ENCODE measurements at regions not wholly inside any gene's neighbourhood (a gene's known extent, or its start where the extent isn't known, plus 50 kb on each side); places are given as distances from the start of the nearest gene placed in this dataset.

GRCh38 chr9:115423646-115424045, 305.7 kb upstream of the TNC start:
- H3K79me2 ChIP-seq (ENCODE audit: insufficient read depth): no peaks in the 10 kb centered on the region
- no peaks in the 10 kb centered on the region for H3K9me2 ChIP-seq (ENCODE audit: insufficient read depth)
- no peak overlapping the region for H3K4me2 ChIP-seq (ENCODE audit: unreplicated experiment)
- H3K36me3 ChIP-seq (ENCODE audit: low read depth): no peaks in the 10 kb centered on the region
- no peak for DNase-seq
- TF ChIP-seq EZH2 (IDR thresholded peaks at IDR 0.05; ENCODE audit: insufficient read depth, poor library complexity, severe bottlenecking) (no peak), EZH2phosphoT487 (IDR thresholded peaks at IDR 0.05; ENCODE audit: insufficient read depth, low read depth) (no peak)
- H2AFZ ChIP-seq: no peak overlapping the region
- in situ Hi-C loops (cut with MboI): no loop called here
- H4K20me1 ChIP-seq (ENCODE audit: insufficient read depth): no peaks in the 10 kb centered on the region
- no peak overlapping the region for H3K4me3 ChIP-seq
- H3K4me1 ChIP-seq (ENCODE audit: insufficient read depth): no peaks in the 10 kb centered on the region
- 86 to 87% methylated on average over 3 of the region's 3 CpGs for WGBS, 2 experiments (ENCODE audit: low coverage in 1 of 2, low lambda C conversion rate in 2 of 2, missing lambda C conversion rate in 2 of 2)
- no peaks in the 10 kb centered on the region for H3K9me3 ChIP-seq (ENCODE audit: low read depth)
- no peak overlapping the region for H3K27ac ChIP-seq
- no peak overlapping the region for H3K9ac ChIP-seq
- no peaks in the 10 kb centered on the region for H3K27me3 ChIP-seq (replicated peaks; ENCODE audit: insufficient read depth)
- H3F3A ChIP-seq (ENCODE audit: insufficient read depth): no peaks in the 10 kb centered on the region

GRCh38 chr9:115425601-115426000, 307.6 kb upstream of the TNC start:
- no peaks in the 10 kb centered on the region for H3K4me1 ChIP-seq (ENCODE audit: insufficient read depth)
- H3K4me2 ChIP-seq (ENCODE audit: unreplicated experiment): no peak overlapping the region
- no peak for TF ChIP-seq EZH2phosphoT487 (IDR thresholded peaks at IDR 0.05; ENCODE audit: insufficient read depth, low read depth)
- no peak for TF ChIP-seq EZH2 (IDR thresholded peaks at IDR 0.05; ENCODE audit: insufficient read depth, poor library complexity, severe bottlenecking)
- no peaks in the 10 kb centered on the region for H3K36me3 ChIP-seq (ENCODE audit: low read depth)
- H3K27me3 ChIP-seq (replicated peaks; ENCODE audit: insufficient read depth): no peaks in the 10 kb centered on the region
- H3F3A ChIP-seq (ENCODE audit: insufficient read depth): no peaks in the 10 kb centered on the region
- H3K9me2 ChIP-seq (ENCODE audit: insufficient read depth): no peaks in the 10 kb centered on the region
- no peaks in the 10 kb centered on the region for H3K79me2 ChIP-seq (ENCODE audit: insufficient read depth)
- H3K27ac ChIP-seq: no peak overlapping the region
- H3K9me3 ChIP-seq (ENCODE audit: low read depth): no peaks in the 10 kb centered on the region
- H3K4me3 ChIP-seq: no peak overlapping the region
- H3K9ac ChIP-seq: no peak overlapping the region
- in situ Hi-C loops (cut with MboI): no loop called here
- no peak overlapping the region for H2AFZ ChIP-seq
- DNase-seq: no peak
- no peaks in the 10 kb centered on the region for H4K20me1 ChIP-seq (ENCODE audit: insufficient read depth)

- in situ Hi-C loops (cut with MboI): no loop called here
- no peak for DNase-seq
- no peaks in the 10 kb centered on the region for H3K9me3 ChIP-seq (ENCODE audit: low read depth)
- TF ChIP-seq EZH2 (IDR thresholded peaks at IDR 0.05; ENCODE audit: insufficient read depth, poor library complexity, severe bottlenecking) (no peak), EZH2phosphoT487 (IDR thresholded peaks at IDR 0.05; ENCODE audit: insufficient read depth, low read depth) (no peak)
- H3K27ac ChIP-seq: no peak overlapping the region
- H3K4me1 ChIP-seq (ENCODE audit: insufficient read depth): no peaks in the 10 kb centered on the region
- WGBS, 2 experiments (ENCODE audit: low coverage in 1 of 2, low lambda C conversion rate in 2 of 2, missing lambda C conversion rate in 2 of 2): 64 to 77% methylated on average over 2 of the region's 2 CpGs
- no peak overlapping the region for H3K9ac ChIP-seq
- H3K9me2 ChIP-seq (ENCODE audit: insufficient read depth): no peaks in the 10 kb centered on the region
- H4K20me1 ChIP-seq (ENCODE audit: insufficient read depth): no peaks in the 10 kb centered on the region
- H3K4me3 ChIP-seq: no peak overlapping the region
- no peak overlapping the region for H2AFZ ChIP-seq
- no peaks in the 10 kb centered on the region for H3K36me3 ChIP-seq (ENCODE audit: low read depth)
- H3K27me3 ChIP-seq (replicated peaks; ENCODE audit: insufficient read depth): no peaks in the 10 kb centered on the region
- H3K79me2 ChIP-seq (ENCODE audit: insufficient read depth): no peaks in the 10 kb centered on the region
- H3F3A ChIP-seq (ENCODE audit: insufficient read depth): no peaks in the 10 kb centered on the region
- no peak overlapping the region for H3K4me2 ChIP-seq (ENCODE audit: unreplicated experiment)
Observed at GRCh38 chr9:115437418-115437817, 319.5 kb upstream of the TNC start.

GRCh38 chr9:115439641-115440040, 321.7 kb upstream of the TNC start:
- no peak overlapping the region for H3K27ac ChIP-seq
- in situ Hi-C loops (cut with MboI): no loop called here
- WGBS, 2 experiments (ENCODE audit: low coverage in 1 of 2, low lambda C conversion rate in 2 of 2, missing lambda C conversion rate in 2 of 2): 69 to 71% methylated on average over 6 of the region's 6 CpGs

GRCh38 chr9:115442054-115442453, 324.1 kb upstream of the TNC start:
- Histone ChIP-seq H3K27ac (no peak overlapping the region), H4K20me1 (ENCODE audit: insufficient read depth) (no peaks in the 10 kb centered on the region), H2AFZ (no peak overlapping the region), H3K4me2 (ENCODE audit: unreplicated experiment) (no peak overlapping the region), H3K27me3 (replicated peaks; ENCODE audit: insufficient read depth) (no peaks in the 10 kb centered on the region), H3F3A (ENCODE audit: insufficient read depth) (no peaks in the 10 kb centered on the region), H3K9me2 (ENCODE audit: insufficient read depth) (no peaks in the 10 kb centered on the region), H3K36me3 (ENCODE audit: low read depth) (no peaks in the 10 kb centered on the region), H3K9ac (no peak overlapping the region), H3K9me3 (ENCODE audit: low read depth) (no peaks in the 10 kb centered on the region), H3K79me2 (ENCODE audit: insufficient read depth) (no peaks in the 10 kb centered on the region), H3K4me1 (ENCODE audit: insufficient read depth) (no peaks in the 10 kb centered on the region), H3K4me3 (no peak overlapping the region)
- in situ Hi-C loops (cut with MboI): no loop called here
- peak; percentile 32 for DNase-seq
- 51 to 56% methylated on average over 4 of the region's 4 CpGs for WGBS, 2 experiments (ENCODE audit: low coverage in 1 of 2, low lambda C conversion rate in 2 of 2, missing lambda C conversion rate in 2 of 2)
- TF ChIP-seq EZH2 (IDR thresholded peaks at IDR 0.05; ENCODE audit: insufficient read depth, poor library complexity, severe bottlenecking): no peak
- no peak for TF ChIP-seq EZH2phosphoT487 (IDR thresholded peaks at IDR 0.05; ENCODE audit: insufficient read depth, low read depth)

More at GRCh38 chr9:115439641-115440040, 321.7 kb upstream of the TNC start:
- Histone ChIP-seq H3K9ac (no peak overlapping the region), H3K4me3 (no peak overlapping the region), H3K27me3 (replicated peaks; ENCODE audit: insufficient read depth) (no peaks in the 10 kb centered on the region), H3K4me1 (ENCODE audit: insufficient read depth) (no peaks in the 10 kb centered on the region), H3K9me3 (ENCODE audit: low read depth) (no peaks in the 10 kb centered on the region), H3K9me2 (ENCODE audit: insufficient read depth) (no peaks in the 10 kb centered on the region), H2AFZ (no peak overlapping the region), H3F3A (ENCODE audit: insufficient read depth) (no peaks in the 10 kb centered on the region), H3K4me2 (ENCODE audit: unreplicated experiment) (no peak overlapping the region), H4K20me1 (ENCODE audit: insufficient read depth) (no peaks in the 10 kb centered on the region), H3K36me3 (ENCODE audit: low read depth) (no peaks in the 10 kb centered on the region), H3K79me2 (ENCODE audit: insufficient read depth) (no peaks in the 10 kb centered on the region)
- TF ChIP-seq EZH2 (IDR thresholded peaks at IDR 0.05; ENCODE audit: insufficient read depth, poor library complexity, severe bottlenecking) (no peak), EZH2phosphoT487 (IDR thresholded peaks at IDR 0.05; ENCODE audit: insufficient read depth, low read depth) (no peak)
- no peak for DNase-seq
